Spleen (tissue), 11 donors: ENCODE measurements at regions not wholly inside any gene's neighbourhood (a gene's known extent, or its start where the extent isn't known, plus 50 kb on each side); places are given as distances from the start of the nearest gene placed in this dataset.

Experiments used
- DNase-seq: peaks from one replicate; pipeline ENCODE4 v3.0.0-alpha.2; 2020
- H3K27ac ChIP-seq, 8 donors: fragments of 200-600 bp; sonication (generic) in 7 of 8; 1 replicate in 4 of 8; 2 replicates in 4 of 8; pipeline versions ENCODE4 v1.5.0 to v1.8.0; 2016 to 2021; ENCODE audit warnings: inconsistent platforms in 4 of 8, mild to moderate bottlenecking in 4 of 8, moderate library complexity in 1 of 8
- H3K27me3 ChIP-seq, 7 donors: fragments of 200-600 bp; sonication (generic) in 6 of 7; replicated peaks in 1 of 7; 1 replicate in 4 of 7; 2 replicates in 3 of 7; pipeline versions ENCODE4 v1.5.0 to v1.8.0; 2016 to 2021; ENCODE audit warnings: inconsistent platforms in 3 of 7, mild to moderate bottlenecking in 1 of 7
- H3K36me3 ChIP-seq, 6 donors: fragments of 200-600 bp; sonication (generic) in 5 of 6; 1 replicate in 4 of 6; 2 replicates in 2 of 6; pipeline versions ENCODE4 v1.5.0 to v1.8.0; 2016 to 2021; ENCODE audit warnings: inconsistent platforms in 2 of 6
- H3K4me1 ChIP-seq, 6 donors: fragments of 200-600 bp; sonication (generic) in 5 of 6; 1 replicate in 3 of 6; 2 replicates in 3 of 6; pipeline versions ENCODE4 v1.5.0 to v1.8.0; 2016 to 2021; ENCODE audit warnings: inconsistent platforms in 3 of 6
- H3K4me3 ChIP-seq, 8 donors: fragments of 200-600 bp; sonication (generic) in 7 of 8; 1 replicate in 4 of 8; 2 replicates in 4 of 8; pipeline versions ENCODE4 v1.5.0 to v1.8.0; 2016 to 2021; ENCODE audit warnings: inconsistent platforms in 4 of 8, mild to moderate bottlenecking in 4 of 8, moderate library complexity in 2 of 8
- H3K9me3 ChIP-seq, 8 donors: fragments of 200-600 bp; sonication (generic) in 7 of 8; 1 replicate in 4 of 8; 2 replicates in 4 of 8; pipeline versions ENCODE4 v1.5.0 to v1.8.0; 2016 to 2021; ENCODE audit warnings: inconsistent platforms in 4 of 8
- POLR2A ChIP-seq, 3 donors: fragments of 450-650 bp; IDR thresholded peaks; one replicate each; pipeline ENCODE4 v1.5.1; 2017; ENCODE audit warnings: antibody characterized with exemption in 3 of 3, mild to moderate bottlenecking in 1 of 3
- POLR2AphosphoS5 ChIP-seq, 3 donors: sonication (generic); formaldehyde crosslinking; IDR thresholded peaks; one replicate each; pipeline ENCODE4 v1.5.1; 2017; ENCODE audit warnings: antibody characterized with exemption in 3 of 3
- WGBS, 5 donors: extraction: QIAGEN DNeasy Blood & Tissue Kit in 3 of 5; methylation state at CpG; one replicate each; pipeline versions ENCODE4 v1.1.5 to v1.1.7; 2013 to 2018; 5-methylcytosine and 5-hydroxymethylcytosine counted together
- intact Hi-C: fragments of 100-400 bp; cut with DNase I; formaldehyde crosslinking; loops from one replicate; pipeline ENCODE4 v1.15.0; 2023; ENCODE audit warnings: low total_unique reads
- TF ChIP-seq, protein P1 (sequence below), 11 experiments: fragments of 200-600 bp in 7 of 11; fragments of 450-650 bp in 4 of 11; sonication (generic) in 4 of 11; IDR thresholded peaks in 8 of 11; conservative IDR thresholded peaks in 3 of 11; 1 replicate in 7 of 11; 2 replicates in 4 of 11; pipeline versions ENCODE4 v1.4.0 to v1.8.0; 2016 to 2021; ENCODE audit warnings: antibody characterized with exemption in 11 of 11, inconsistent platforms in 4 of 11, mild to moderate bottlenecking in 1 of 11
- donor health status: healthy with polysubstance abuse.
- donor health status: DM: no; HTN: no; CAD: no; lungs with moderate emphysema.
- donor health status: DM: no; HTN: no; CAD: no.
- donor health status: Bipolar disorder and iron deficiency.
- donor health status: healthy.
- donor health status: DM: no; HTN: no; CAD: no.
- donor health status: DM: yes; HTN: yes; CAD: no.

- Histone ChIP-seq H3K27ac (no peak overlapping the region), H3K4me1 (no peaks in the 10 kb centered on the region), H3K9me3 (peaks cover 0 to 4% (median under 1%) of the 10 kb centered on the region in 8 donors), H3K36me3 (peaks cover 0 to 17% (median 0%) of the 10 kb centered on the region in 6 donors), H3K4me3 (no peak overlapping the region), H3K27me3 (no peaks in the 10 kb centered on the region)
- TF ChIP-seq, protein P1, sequence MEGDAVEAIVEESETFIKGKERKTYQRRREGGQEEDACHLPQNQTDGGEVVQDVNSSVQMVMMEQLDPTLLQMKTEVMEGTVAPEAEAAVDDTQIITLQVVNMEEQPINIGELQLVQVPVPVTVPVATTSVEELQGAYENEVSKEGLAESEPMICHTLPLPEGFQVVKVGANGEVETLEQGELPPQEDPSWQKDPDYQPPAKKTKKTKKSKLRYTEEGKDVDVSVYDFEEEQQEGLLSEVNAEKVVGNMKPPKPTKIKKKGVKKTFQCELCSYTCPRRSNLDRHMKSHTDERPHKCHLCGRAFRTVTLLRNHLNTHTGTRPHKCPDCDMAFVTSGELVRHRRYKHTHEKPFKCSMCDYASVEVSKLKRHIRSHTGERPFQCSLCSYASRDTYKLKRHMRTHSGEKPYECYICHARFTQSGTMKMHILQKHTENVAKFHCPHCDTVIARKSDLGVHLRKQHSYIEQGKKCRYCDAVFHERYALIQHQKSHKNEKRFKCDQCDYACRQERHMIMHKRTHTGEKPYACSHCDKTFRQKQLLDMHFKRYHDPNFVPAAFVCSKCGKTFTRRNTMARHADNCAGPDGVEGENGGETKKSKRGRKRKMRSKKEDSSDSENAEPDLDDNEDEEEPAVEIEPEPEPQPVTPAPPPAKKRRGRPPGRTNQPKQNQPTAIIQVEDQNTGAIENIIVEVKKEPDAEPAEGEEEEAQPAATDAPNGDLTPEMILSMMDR (IDR thresholded peaks at IDR 0.05 in 8 of 11, conservative IDR thresholded peaks at IDR 0.05 in 3 of 11), result no peak
- TF ChIP-seq POLR2A (IDR thresholded peaks at IDR 0.05) (no peak), POLR2AphosphoS5 (IDR thresholded peaks at IDR 0.05) (no peak)
- intact Hi-C loops, result no loop called here
- 74 to 89% (median 85%) methylated on average over 8 to 12 of the region's 12 CpGs for WGBS, 5 donors
- DNase-seq, result peak; percentile 58
These were observed 101.4 kb downstream of the RMI2 start for GRCh38 chr16:11446566-11447119.

DNA sequence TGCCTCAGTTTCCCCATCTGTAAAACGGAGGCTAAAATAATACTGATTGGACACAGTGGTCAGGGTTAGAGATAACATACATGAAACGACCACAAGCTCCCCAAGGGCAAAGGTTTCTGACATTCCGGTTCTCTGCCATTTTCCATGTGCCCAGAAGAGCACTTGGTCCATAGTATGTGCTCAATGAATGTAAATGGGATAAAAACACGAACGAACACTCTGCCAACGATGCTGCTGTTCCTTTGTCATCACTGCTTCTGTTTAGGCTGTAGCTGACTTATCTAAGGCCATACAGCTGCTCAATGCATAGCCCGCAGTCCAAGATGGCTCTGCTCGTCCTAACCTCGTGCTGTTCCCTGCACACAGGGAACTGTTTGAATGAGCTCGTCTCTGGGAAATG, 102.0 kb downstream of the RMI2 start:
- Histone ChIP-seq H3K4me3 (no peak overlapping the region), H3K4me1 (no peaks in the 10 kb centered on the region), H3K27me3 (no peaks in the 10 kb centered on the region), H3K36me3 (peaks cover 0 to 17% (median 0%) of the 10 kb centered on the region in 6 donors), H3K9me3 (no peaks in the 10 kb centered on the region), H3K27ac (no peak overlapping the region)
- no peak for DNase-seq
- TF ChIP-seq, protein P1 (IDR thresholded peaks at IDR 0.05 in 8 of 11, conservative IDR thresholded peaks at IDR 0.05 in 3 of 11), result no peak
- TF ChIP-seq POLR2A (IDR thresholded peaks at IDR 0.05), result no peak
- TF ChIP-seq POLR2AphosphoS5 (IDR thresholded peaks at IDR 0.05), result no peak
- 87 to 94% (median 90%) methylated on average over 9 to 10 of the region's 10 CpGs for WGBS, 5 donors
- intact Hi-C loops, result no loop called here

- Histone ChIP-seq H3K27ac (no peak overlapping the region), H3K36me3 (peaks cover 0 to 17% (median 0%) of the 10 kb centered on the region in 6 donors), H3K4me3 (no peak overlapping the region), H3K27me3 (no peaks in the 10 kb centered on the region), H3K4me1 (no peaks in the 10 kb centered on the region), H3K9me3 (no peaks in the 10 kb centered on the region)
- DNase-seq, result peak; percentile 31
- TF ChIP-seq, protein P1 (IDR thresholded peaks at IDR 0.05 in 8 of 11, conservative IDR thresholded peaks at IDR 0.05 in 3 of 11), result no peak
- TF ChIP-seq POLR2A (IDR thresholded peaks at IDR 0.05) (no peak), POLR2AphosphoS5 (IDR thresholded peaks at IDR 0.05) (no peak)
- intact Hi-C loops, result no loop called here
- 72 to 87% (median 82%) methylated on average over 11 of the region's 11 CpGs for WGBS, 5 donors
These were observed 102.6 kb downstream of the RMI2 start for GRCh38 chr16:11447836-11448235.

DNA sequence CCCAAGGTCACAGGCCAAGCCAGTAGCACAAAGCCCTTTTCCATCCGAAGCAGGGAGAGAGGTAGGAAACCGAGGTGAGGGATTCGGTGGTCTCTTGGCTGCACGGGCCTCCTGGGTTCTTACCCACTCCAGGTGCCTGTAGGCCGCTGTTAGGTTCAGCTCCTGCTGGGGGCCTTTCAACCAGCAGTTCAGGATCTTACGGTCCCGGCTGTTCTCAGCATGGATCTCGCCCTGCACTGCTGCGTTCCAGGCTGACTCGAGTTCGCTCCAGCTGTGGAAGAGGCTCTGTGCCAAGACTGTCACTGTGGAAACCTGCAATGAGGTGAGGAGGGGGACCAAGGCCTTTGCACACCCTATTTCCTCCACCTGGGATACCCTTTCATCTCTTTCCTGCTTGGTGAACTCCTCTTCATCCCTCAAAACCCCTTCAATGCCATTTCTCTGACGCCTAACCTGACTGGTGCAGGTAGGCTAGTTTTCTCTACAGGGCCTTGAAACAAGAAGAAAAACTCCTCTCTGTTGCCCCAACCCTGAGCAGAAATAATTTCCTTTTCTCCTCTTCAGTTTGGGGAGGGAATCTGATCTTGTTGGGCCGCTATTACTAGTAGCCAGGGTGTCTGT, 103.6 kb downstream of the RMI2 start:
- H3K36me3 ChIP-seq, result peaks cover 0 to 17% (median 0%) of the 10 kb centered on the region in 6 donors
- H3K4me3 ChIP-seq, result no peak overlapping the region
- intact Hi-C loops, result no loop called here

More for the DNA sequence above, 103.6 kb downstream of the RMI2 start:
- WGBS, 5 donors, result 80 to 89% (median 83%) methylated on average over 13 of the region's 13 CpGs
- peak; percentile 45 for DNase-seq
- no peaks in the 10 kb centered on the region for H3K4me1 ChIP-seq
- H3K9me3 ChIP-seq, result no peaks in the 10 kb centered on the region
- no peak for TF ChIP-seq POLR2A (IDR thresholded peaks at IDR 0.05)
- TF ChIP-seq, protein P1 (IDR thresholded peaks at IDR 0.05 in 8 of 11, conservative IDR thresholded peaks at IDR 0.05 in 3 of 11), result no peak
- H3K27me3 ChIP-seq, result no peaks in the 10 kb centered on the region
- H3K27ac ChIP-seq, result no peak overlapping the region
